Tibial nerve (tissue), 4 donors: ENCODE measurements at regions not wholly inside any gene's neighbourhood (a gene's known extent, or its start where the extent isn't known, plus 50 kb on each side); places are given as distances from the start of the nearest gene placed in this dataset.
"Not testable (repeated sequence)": the region's sequence is repeated elsewhere in the genome, so short reads cannot be mapped to it uniquely, and the experiment has no call there.

Source experiments
- DNase-seq, 2 donors: peaks; one replicate each; pipeline ENCODE4 v3.0.0-alpha.2; 2019; ENCODE audit warnings: low spot score in 2 of 2
- H3K27ac ChIP-seq, 4 donors: fragments of 200-600 bp; sonication (generic) in 3 of 4; one replicate each; pipeline ENCODE4 v1.5.1; 2017 to 2019; ENCODE audit warnings: mild to moderate bottlenecking in 1 of 4
- H3K27me3 ChIP-seq, 2 donors: fragments of 200-600 bp; sonication (generic) in 1 of 2; one replicate each; pipeline versions ENCODE4 v1.5.1 to v1.6.0; 2017 to 2019
- H3K36me3 ChIP-seq, 3 donors: fragments of 200-600 bp; sonication (generic); one replicate each; pipeline ENCODE4 v1.5.1; 2018 to 2019
- H3K4me1 ChIP-seq, 4 donors: fragments of 200-600 bp; sonication (generic) in 3 of 4; one replicate each; pipeline ENCODE4 v1.5.1; 2017 to 2019
- H3K4me3 ChIP-seq, 4 donors: fragments of 200-600 bp; sonication (generic) in 3 of 4; one replicate each; pipeline ENCODE4 v1.5.1; 2017 to 2019; ENCODE audit warnings: mild to moderate bottlenecking in 1 of 4, moderate library complexity in 1 of 4
- H3K9me3 ChIP-seq, 4 donors: fragments of 200-600 bp; sonication (generic) in 3 of 4; one replicate each; pipeline ENCODE4 v1.5.1; 2017 to 2019
- EP300 ChIP-seq, 2 donors: sonication (generic); formaldehyde crosslinking; IDR thresholded peaks; one replicate each; pipeline ENCODE4 v1.6.1; 2017; ENCODE audit warnings: antibody characterized with exemption in 2 of 2, mild to moderate bottlenecking in 1 of 2
- POLR2A ChIP-seq, 2 donors: fragments of 450-650 bp; IDR thresholded peaks; one replicate each; pipeline ENCODE4 v1.6.1; 2017; ENCODE audit warnings: antibody characterized with exemption in 2 of 2, mild to moderate bottlenecking in 2 of 2, moderate library complexity in 2 of 2
- WGBS, 2 donors: methylation state at CpG; one replicate each; pipeline ENCODE4 v1.1.5; 2018; 5-methylcytosine and 5-hydroxymethylcytosine counted together
- TF ChIP-seq, protein P1 (sequence below), 5 experiments: fragments of 200-600 bp in 3 of 5; fragments of 450-650 bp in 2 of 5; sonication (generic) in 3 of 5; IDR thresholded peaks; one replicate each; pipeline ENCODE4 v1.5.1; 2016 to 2019; ENCODE audit warnings: antibody characterized with exemption in 5 of 5, mild to moderate bottlenecking in 3 of 5, moderate library complexity in 2 of 5

DNA sequence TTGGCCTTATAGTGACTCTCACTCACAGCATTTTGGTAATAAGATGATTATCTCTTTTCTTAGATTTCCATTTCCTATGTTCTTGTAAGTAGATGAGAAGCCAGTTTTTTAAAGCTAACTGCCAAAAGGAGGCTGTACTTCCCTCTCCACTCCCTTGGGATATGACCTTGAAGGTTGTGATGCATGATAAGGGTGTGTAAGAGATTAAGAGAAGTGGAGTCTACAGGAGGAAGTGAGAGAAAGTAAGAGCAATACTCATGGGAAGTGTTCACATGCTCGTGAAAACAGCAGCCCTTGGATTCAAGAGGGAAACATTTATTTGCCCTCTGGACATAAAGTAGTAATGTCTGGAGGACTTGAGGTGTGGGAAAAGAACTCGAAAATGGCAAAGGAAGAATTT is 171.5 kb downstream of the EVA1A start:
- H3K27ac ChIP-seq: no peak overlapping the region

DNA sequence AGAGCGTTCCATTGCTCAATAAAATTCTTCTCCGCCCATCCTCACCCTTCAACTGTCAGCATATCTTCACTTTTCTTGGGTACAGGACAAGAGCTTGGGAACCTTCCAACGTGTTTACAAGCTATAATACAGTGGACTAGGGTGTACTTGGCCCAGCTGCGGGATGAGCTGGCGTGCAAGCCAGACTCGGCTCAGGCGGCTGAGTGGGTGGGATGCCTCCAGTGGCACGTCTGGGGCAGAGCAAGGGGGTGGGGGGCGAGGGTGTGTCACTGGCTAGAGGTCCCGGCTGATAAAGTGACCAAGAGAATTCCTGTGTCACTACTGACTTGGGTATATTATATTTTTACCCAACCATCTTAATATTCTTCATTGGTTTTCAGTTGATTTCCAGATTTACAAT is 179.7 kb downstream of the EVA1A start:
- H3K27me3 ChIP-seq: no peaks in the 10 kb centered on the region
- TF ChIP-seq, protein P1, sequence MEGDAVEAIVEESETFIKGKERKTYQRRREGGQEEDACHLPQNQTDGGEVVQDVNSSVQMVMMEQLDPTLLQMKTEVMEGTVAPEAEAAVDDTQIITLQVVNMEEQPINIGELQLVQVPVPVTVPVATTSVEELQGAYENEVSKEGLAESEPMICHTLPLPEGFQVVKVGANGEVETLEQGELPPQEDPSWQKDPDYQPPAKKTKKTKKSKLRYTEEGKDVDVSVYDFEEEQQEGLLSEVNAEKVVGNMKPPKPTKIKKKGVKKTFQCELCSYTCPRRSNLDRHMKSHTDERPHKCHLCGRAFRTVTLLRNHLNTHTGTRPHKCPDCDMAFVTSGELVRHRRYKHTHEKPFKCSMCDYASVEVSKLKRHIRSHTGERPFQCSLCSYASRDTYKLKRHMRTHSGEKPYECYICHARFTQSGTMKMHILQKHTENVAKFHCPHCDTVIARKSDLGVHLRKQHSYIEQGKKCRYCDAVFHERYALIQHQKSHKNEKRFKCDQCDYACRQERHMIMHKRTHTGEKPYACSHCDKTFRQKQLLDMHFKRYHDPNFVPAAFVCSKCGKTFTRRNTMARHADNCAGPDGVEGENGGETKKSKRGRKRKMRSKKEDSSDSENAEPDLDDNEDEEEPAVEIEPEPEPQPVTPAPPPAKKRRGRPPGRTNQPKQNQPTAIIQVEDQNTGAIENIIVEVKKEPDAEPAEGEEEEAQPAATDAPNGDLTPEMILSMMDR (IDR thresholded peaks at IDR 0.05): no peak
- TF ChIP-seq EP300 (IDR thresholded peaks at IDR 0.05) (no peak), POLR2A (IDR thresholded peaks at IDR 0.05) (no peak)
- H3K36me3 ChIP-seq: no peaks in the 10 kb centered on the region
- DNase-seq: no peak
- H3K4me1 ChIP-seq: no peaks in the 10 kb centered on the region
- 72 to 74% methylated on average over 10 of the region's 10 CpGs for WGBS, 2 donors
- no peak overlapping the region for H3K27ac ChIP-seq
- H3K4me3 ChIP-seq: no peak overlapping the region
- H3K9me3 ChIP-seq: no peaks in the 10 kb centered on the region

More for the DNA sequence above, 171.5 kb downstream of the EVA1A start:
- TF ChIP-seq, protein P1 (IDR thresholded peaks at IDR 0.05): no peak
- TF ChIP-seq EP300 (IDR thresholded peaks at IDR 0.05) (no peak), POLR2A (IDR thresholded peaks at IDR 0.05) (no peak)
- no peaks in the 10 kb centered on the region for H3K36me3 ChIP-seq
- no peaks in the 10 kb centered on the region for H3K4me1 ChIP-seq
- no peak overlapping the region for H3K4me3 ChIP-seq
- no peak for DNase-seq
- WGBS, 2 donors: 39 to 45% methylated on average over 2 of the region's 2 CpGs
- H3K27me3 ChIP-seq: no peaks in the 10 kb centered on the region
- no peaks in the 10 kb centered on the region for H3K9me3 ChIP-seq

DNA sequence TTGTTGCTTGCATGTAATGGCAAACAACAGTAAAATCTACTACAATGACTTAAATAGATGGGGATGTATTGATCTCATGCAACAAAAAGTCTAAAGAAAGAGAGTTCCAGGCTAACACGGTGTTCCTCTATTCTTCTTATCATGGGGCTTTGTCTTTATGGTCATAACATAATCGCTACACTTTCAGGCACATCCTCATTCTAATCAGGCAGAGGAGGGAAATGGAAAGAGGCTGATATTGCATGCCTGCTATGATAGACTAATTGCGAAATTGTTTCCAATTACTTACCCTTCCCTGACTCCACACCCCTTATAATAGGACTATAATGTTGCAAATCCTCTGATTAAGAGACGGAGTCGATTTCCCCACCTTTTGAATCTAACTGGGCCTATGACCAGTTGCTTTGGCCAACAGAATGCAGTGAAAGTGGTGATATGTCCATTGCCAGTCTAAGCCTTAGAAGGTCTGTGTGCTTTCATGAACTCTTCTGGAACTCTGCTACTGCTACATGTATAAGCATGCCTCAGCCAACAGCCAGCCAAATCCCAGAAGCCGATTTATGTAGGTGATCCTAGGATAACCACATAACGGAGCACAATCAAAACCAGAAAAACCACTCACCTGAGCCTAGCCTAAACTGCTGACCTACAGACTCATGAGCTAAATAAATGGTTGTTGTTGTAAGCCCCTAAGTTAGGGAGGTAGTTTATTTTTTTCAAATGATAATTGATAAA is 180.3 kb upstream of the TACR1 start:
- H3K27ac ChIP-seq: no peak overlapping the region
- DNase-seq: no peak
- TF ChIP-seq, protein P1 (IDR thresholded peaks at IDR 0.05): no peak
- TF ChIP-seq POLR2A (IDR thresholded peaks at IDR 0.05) (no peak), EP300 (IDR thresholded peaks at IDR 0.05) (no peak)
- WGBS, 2 donors: 75 to 86% methylated on average over 7 of the region's 7 CpGs
- no peaks in the 10 kb centered on the region for H3K36me3 ChIP-seq
- no peak overlapping the region for H3K4me3 ChIP-seq
- no peaks in the 10 kb centered on the region for H3K27me3 ChIP-seq
- H3K4me1 ChIP-seq: no peaks in the 10 kb centered on the region
- no peaks in the 10 kb centered on the region for H3K9me3 ChIP-seq

DNA sequence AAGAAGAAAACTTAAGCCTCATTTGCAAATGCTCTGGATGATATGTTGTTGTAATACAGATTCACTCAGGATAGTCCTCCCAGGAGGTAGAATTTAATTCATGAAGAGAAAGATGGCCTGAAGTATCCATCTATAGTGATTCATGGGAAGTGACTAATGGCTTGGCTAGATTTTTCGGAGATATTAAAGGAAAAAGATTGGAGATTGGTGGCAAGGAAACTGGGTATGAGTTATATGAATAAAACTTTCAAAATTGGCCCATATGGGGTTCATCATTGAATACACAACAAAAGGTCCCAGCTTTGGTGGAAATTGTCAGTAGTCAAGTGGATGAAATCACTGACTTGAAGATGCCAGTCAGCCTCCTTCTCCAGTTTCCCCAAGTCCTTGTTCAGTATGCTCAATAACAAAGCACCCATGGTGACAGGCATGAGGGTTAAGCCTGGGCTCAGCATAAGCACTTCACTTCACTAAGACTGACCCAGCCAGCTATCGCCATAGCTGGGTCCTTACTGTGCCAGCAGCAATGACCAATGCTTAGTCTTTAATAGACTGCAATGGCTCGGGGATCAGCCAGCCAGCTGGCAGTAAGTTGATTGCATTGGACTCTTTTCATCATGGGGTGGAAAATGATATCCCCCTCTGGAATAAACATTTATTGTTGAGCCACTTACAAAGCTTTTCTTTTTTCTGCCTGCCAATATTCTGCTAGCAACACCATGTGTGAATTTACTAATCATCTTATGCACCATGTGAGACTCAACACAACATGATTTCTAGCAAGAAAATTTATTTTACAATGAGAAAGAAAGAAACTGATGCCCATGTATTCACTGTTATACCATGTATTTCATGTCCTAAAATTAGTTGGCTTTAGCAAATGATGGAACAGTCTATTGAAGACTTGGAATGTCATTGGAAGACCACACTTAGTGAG is 176.6 kb upstream of the TACR1 start:
- Histone ChIP-seq H3K4me1 (no peaks in the 10 kb centered on the region), H3K27ac (no peak overlapping the region), H3K4me3 (no peak overlapping the region), H3K27me3 (no peaks in the 10 kb centered on the region), H3K36me3 (no peaks in the 10 kb centered on the region), H3K9me3 (peaks cover 0 to 6% (median 0%) of the 10 kb centered on the region in 4 donors)
- WGBS, 2 donors: 59 to 60% methylated on average over 3 of the region's 3 CpGs
- no peak for DNase-seq
- TF ChIP-seq, protein P1 (IDR thresholded peaks at IDR 0.05): no peak
- TF ChIP-seq EP300 (IDR thresholded peaks at IDR 0.05) (no peak), POLR2A (IDR thresholded peaks at IDR 0.05) (no peak)

DNA sequence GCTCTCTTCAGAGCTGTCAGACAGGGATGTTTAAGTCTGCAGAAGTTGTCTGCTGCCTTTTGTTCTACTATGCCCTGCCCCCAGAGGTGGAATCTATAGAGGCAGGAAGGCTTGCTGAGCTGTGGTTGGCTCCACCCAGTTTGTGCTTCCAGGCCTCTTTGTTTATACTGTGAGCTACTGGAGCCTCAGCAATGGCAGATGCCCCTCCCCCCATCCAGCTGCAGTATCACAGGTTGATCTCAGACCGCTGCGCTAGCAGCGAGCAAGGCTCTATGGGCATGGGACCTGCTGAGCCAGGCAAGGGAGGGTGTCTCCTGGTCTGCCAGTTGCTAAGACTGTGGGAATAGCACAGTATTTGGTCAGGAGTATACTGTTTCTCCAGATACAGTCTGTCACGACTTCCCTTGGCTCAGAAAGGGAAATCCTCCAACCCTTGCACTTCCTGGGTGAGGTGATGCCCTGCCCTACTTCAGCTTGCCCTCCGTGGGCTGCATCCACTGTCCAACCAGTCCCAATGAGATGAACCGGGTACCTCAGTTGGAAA is 175.2 kb upstream of the TACR1 start:
- not testable (repeated sequence) for H3K27me3 ChIP-seq, H3K4me1 ChIP-seq, H3K27ac ChIP-seq, H3K36me3 ChIP-seq, DNase-seq, H3K4me3 ChIP-seq
- 86 to 93% methylated on average over 3 to 6 of the region's 6 CpGs for WGBS, 2 donors
- H3K9me3 ChIP-seq: peaks cover 0 to 17% (median 3%) of the 10 kb centered on the region in 4 donors
